Endothelial cell (in vitro differentiated cells): ENCODE measurements at regions not wholly inside any gene's neighbourhood (a gene's known extent, or its start where the extent isn't known, plus 50 kb on each side); places are given as distances from the start of the nearest gene placed in this dataset.

Source experiments
- DNase-seq: peaks from one replicate; pipeline ENCODE4 v3.0.0; 2021; ENCODE audit warnings: low spot score
- H3K27ac Mint-ChIP-seq: one replicate; pipeline ENCODE4 v1.8.0; 2021; ENCODE audit warnings: mixed read lengths, inconsistent platforms; ENCODE audit not compliant: unreplicated experiment
- H3K27me3 Mint-ChIP-seq: one replicate; pipeline ENCODE4 v1.8.0; 2021; ENCODE audit warnings: mild to moderate bottlenecking, moderate library complexity, mixed read lengths, inconsistent platforms; ENCODE audit not compliant: unreplicated experiment
- H3K36me3 Mint-ChIP-seq: one replicate; pipeline ENCODE4 v1.8.0; 2021; ENCODE audit warnings: mild to moderate bottlenecking, low read depth, mixed read lengths, inconsistent platforms; ENCODE audit not compliant: unreplicated experiment
- H3K4me1 Mint-ChIP-seq: one replicate; pipeline ENCODE4 v1.8.0; 2021; ENCODE audit warnings: mild to moderate bottlenecking, mixed read lengths, inconsistent platforms; ENCODE audit not compliant: unreplicated experiment
- H3K4me3 Mint-ChIP-seq: one replicate; pipeline ENCODE4 v1.8.0; 2021; ENCODE audit warnings: mild to moderate bottlenecking, mixed read lengths, inconsistent platforms; ENCODE audit not compliant: unreplicated experiment
- H3K9me3 Mint-ChIP-seq: one replicate; pipeline ENCODE4 v1.8.0; 2021; ENCODE audit warnings: mixed read lengths, inconsistent platforms; ENCODE audit not compliant: unreplicated experiment
- TF ChIP-seq, protein P1 (sequence below): fragments of 200-600 bp; sonication (generic); IDR thresholded peaks from one replicate; pipeline ENCODE4 v1.5.0; 2021; ENCODE audit warnings: antibody characterized with exemption; ENCODE audit not compliant: unreplicated experiment

DNA sequence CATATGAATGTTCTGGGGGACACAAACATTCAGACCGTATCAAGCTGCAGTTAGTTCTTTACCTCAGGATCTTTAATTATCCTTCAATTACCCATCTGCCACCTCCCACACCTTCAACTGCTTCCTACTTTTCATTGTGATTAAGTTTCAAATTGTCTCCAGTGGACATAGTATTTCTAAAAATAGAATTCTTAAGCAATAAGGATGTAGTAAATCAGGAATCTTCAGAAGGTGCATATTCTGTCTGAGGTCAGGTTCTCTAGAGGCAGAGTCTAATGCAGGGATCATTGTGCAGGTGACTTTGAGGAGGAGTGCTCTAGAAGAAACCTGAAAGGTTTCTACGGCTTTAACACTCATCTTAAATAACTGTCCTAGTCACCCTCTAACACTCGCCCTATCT, 102.6 kb upstream of the PPP2R5A start:
- H3K4me1 Mint-ChIP-seq = peaks cover 6% of the 10 kb centered on the region
- no peak overlapping the region for H3K27ac Mint-ChIP-seq

DNA sequence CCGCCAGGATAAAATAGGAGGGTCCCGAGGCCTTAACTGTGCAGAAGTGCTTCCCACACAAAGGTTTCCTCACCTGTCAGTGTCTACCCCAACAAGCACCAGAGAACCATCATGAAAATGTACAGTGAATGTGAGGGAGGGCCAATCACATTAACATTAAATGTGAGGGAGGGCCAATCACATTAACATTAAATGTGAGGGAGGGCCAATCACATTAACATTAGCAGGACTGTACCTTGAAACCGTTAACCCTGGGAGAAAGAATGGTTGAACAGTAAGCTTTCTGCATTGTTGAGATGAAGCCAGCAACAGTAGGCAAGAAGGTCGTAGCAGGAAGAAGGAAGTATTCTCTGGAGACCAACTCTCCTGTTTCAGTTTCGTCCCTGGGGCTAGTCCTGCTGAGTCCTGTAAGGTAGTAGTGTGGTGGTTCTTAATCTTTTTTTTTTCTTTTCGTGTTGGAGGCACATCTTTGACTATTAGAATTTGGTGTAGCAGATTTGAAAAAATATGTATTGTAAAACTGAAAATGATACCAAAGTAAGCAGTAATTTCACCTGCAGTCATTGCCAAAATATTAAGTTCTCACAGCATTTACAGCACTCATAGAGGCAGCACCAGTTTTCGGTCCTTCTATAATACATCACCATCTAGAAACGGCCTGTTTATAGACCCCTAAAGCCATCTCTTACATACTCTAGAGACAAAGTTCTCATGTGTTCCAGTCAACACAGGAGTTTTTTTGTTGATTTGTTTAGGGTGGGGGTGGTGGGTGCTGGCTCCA, 98.6 kb upstream of the PPP2R5A start:
- Mint-ChIP-seq H3K27ac (no peak overlapping the region), H3K4me1 (peaks cover 25% of the 10 kb centered on the region), H3K9me3 (no peaks in the 10 kb centered on the region), H3K36me3 (no peaks in the 10 kb centered on the region), H3K27me3 (peaks cover 3% of the 10 kb centered on the region), H3K4me3 (no peak overlapping the region)
- DNase-seq = no peak
- TF ChIP-seq, protein P1, sequence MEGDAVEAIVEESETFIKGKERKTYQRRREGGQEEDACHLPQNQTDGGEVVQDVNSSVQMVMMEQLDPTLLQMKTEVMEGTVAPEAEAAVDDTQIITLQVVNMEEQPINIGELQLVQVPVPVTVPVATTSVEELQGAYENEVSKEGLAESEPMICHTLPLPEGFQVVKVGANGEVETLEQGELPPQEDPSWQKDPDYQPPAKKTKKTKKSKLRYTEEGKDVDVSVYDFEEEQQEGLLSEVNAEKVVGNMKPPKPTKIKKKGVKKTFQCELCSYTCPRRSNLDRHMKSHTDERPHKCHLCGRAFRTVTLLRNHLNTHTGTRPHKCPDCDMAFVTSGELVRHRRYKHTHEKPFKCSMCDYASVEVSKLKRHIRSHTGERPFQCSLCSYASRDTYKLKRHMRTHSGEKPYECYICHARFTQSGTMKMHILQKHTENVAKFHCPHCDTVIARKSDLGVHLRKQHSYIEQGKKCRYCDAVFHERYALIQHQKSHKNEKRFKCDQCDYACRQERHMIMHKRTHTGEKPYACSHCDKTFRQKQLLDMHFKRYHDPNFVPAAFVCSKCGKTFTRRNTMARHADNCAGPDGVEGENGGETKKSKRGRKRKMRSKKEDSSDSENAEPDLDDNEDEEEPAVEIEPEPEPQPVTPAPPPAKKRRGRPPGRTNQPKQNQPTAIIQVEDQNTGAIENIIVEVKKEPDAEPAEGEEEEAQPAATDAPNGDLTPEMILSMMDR = no peak

More for the DNA sequence above, 102.6 kb upstream of the PPP2R5A start:
- no peak for DNase-seq
- no peaks in the 10 kb centered on the region for H3K9me3 Mint-ChIP-seq
- TF ChIP-seq, protein P1 = no peak
- no peaks in the 10 kb centered on the region for H3K36me3 Mint-ChIP-seq
- no peak overlapping the region for H3K4me3 Mint-ChIP-seq
- peaks cover 3% of the 10 kb centered on the region for H3K27me3 Mint-ChIP-seq

DNA sequence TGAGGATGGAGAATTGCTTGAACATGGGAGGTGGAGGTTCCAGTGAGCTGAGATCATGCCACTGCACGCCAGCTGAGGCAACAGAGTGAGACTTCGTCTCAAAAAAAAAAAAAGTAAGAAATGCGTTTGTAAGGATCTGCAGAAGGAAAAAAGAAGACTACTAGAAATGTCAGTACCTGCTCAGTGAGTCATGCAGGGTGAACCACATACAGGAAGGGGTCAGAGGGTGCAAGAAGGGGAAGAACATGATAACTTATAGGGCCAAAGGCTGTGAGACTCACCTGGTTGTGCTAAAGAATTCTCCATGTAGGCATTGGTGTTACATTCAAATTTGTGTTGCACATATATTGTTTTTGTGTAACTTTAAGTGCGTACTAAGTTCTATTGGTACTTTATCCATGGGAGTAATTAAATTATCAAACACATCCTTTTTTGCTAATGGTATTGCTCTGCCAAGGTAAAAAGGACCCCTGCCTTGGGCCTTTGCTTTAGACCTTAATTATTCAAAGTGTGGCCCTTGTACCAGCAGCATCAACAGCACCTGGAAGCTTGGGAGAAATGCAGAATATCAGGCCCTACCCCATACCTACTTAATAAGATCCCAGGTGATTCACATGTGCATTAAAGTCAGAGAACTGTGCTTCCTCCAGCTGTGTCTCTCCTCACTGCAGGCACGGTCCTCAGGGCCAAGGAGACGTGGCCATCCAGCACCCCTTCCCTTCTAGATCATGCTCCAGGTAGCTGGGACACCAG, 96.4 kb upstream of the PPP2R5A start:
- TF ChIP-seq, protein P1 = no peak
- H3K9me3 Mint-ChIP-seq = no peaks in the 10 kb centered on the region
- no peak overlapping the region for H3K27ac Mint-ChIP-seq
- H3K4me3 Mint-ChIP-seq = no peak overlapping the region
- H3K27me3 Mint-ChIP-seq = peaks cover 2% of the 10 kb centered on the region
- no peaks in the 10 kb centered on the region for H3K36me3 Mint-ChIP-seq
- peaks cover 25% of the 10 kb centered on the region for H3K4me1 Mint-ChIP-seq
- DNase-seq = no peak

DNA sequence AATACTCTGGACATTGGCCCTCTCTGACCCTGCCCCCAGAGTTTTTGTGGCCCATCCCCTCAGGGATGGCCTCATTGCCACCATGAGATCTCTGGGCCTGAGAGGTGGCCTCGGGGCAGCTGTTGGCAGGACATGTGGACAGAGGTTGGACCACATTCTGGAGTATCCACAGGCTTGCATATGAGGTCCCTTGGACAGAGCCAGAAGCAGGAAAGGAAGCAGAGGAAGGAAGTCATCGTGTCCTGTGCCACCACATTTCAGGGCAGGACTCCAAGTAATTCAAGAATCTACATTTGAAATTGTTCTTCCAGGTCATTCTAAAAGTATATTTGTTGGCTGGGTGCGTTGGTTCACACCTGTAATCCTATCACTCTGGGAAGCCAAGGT, 95.9 kb upstream of the PPP2R5A start:
- H3K4me1 Mint-ChIP-seq = peaks cover 25% of the 10 kb centered on the region
- H3K9me3 Mint-ChIP-seq = no peaks in the 10 kb centered on the region
- no peaks in the 10 kb centered on the region for H3K36me3 Mint-ChIP-seq
- peaks cover under 1% of the 10 kb centered on the region for H3K27me3 Mint-ChIP-seq
- no peak overlapping the region for H3K4me3 Mint-ChIP-seq
- H3K27ac Mint-ChIP-seq = no peak overlapping the region
- DNase-seq = no peak
- TF ChIP-seq, protein P1 = no peak

DNA sequence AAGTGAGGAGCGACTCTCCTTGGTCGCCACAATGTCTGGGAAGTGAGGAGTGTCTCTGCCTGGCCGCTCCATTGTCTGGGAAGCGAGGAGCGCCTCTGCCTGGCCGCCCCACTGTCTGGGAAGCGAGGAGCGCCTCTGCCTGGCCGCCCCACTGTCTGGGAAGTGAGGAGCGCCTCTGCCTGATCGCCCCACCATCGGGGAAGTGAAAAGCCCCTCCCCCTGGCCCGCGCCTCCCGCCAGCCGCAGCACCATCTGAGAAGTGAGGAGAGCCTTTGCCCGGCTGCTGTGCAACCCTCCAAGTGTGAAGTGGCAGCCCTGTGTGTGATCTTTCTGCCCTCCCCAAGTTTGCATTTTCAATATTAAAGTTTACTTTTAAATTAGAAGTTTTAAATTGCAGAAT, 95.0 kb upstream of the PPP2R5A start:
- no peaks in the 10 kb centered on the region for H3K9me3 Mint-ChIP-seq
- H3K36me3 Mint-ChIP-seq = no peaks in the 10 kb centered on the region
- no peaks in the 10 kb centered on the region for H3K27me3 Mint-ChIP-seq
- TF ChIP-seq, protein P1 = no peak
- H3K27ac Mint-ChIP-seq = no peak overlapping the region
- no peak overlapping the region for H3K4me3 Mint-ChIP-seq
- DNase-seq = no peak
- H3K4me1 Mint-ChIP-seq = peaks cover 25% of the 10 kb centered on the region
